GM23248 (cell line): ENCODE measurements at regions not wholly inside any gene's neighbourhood (a gene's known extent, or its start where the extent isn't known, plus 50 kb on each side); places are given as distances from the start of the nearest gene placed in this dataset.
"Not testable (repeated sequence)": the region's sequence is repeated elsewhere in the genome, so short reads cannot be mapped to it uniquely, and the experiment has no call there.

Experiments
- DNase-seq: peaks from one replicate; pipeline ENCODE4 v3.0.0-alpha.2; 2015
- H2AFZ ChIP-seq: fragments of 200-600 bp; sonication (generic); 2 replicates; pipeline ENCODE4 v1.6.1; 2016; ENCODE audit warnings: antibody characterized with exemption
- H3F3A ChIP-seq: fragments of 200-600 bp; sonication (generic); 2 replicates; pipeline ENCODE4 v1.6.1; 2016; ENCODE audit warnings: mild to moderate bottlenecking, antibody characterized with exemption, mixed run types; ENCODE audit not compliant: insufficient read depth
- H3K27ac ChIP-seq: fragments of 200-600 bp; sonication (generic); 2 replicates; pipeline ENCODE4 v1.5.1; 2016; ENCODE audit warnings: mild to moderate bottlenecking
- H3K27me3 ChIP-seq: fragments of 200-600 bp; sonication (generic); replicated peaks from 2 replicates; pipeline ENCODE4 v1.6.1; 2016; ENCODE audit warnings: mild to moderate bottlenecking; ENCODE audit not compliant: insufficient read depth
- H3K36me3 ChIP-seq: fragments of 200-600 bp; sonication (generic); 2 replicates; pipeline ENCODE4 v1.6.1; 2016; ENCODE audit warnings: low read depth, mild to moderate bottlenecking
- H3K4me1 ChIP-seq: fragments of 200-600 bp; sonication (generic); 2 replicates; pipeline ENCODE4 v1.6.1; 2016; ENCODE audit warnings: mild to moderate bottlenecking; ENCODE audit not compliant: insufficient read depth
- H3K4me2 ChIP-seq: fragments of 200-600 bp; sonication (generic); one replicate; pipeline ENCODE4 v1.6.1; 2016; ENCODE audit warnings: mild to moderate bottlenecking; ENCODE audit not compliant: unreplicated experiment
- H3K4me3 ChIP-seq: fragments of 200-600 bp; sonication (generic); 2 replicates; pipeline ENCODE4 v1.5.1; 2016; ENCODE audit warnings: mild to moderate bottlenecking
- H3K79me2 ChIP-seq: fragments of 200-600 bp; sonication (generic); 2 replicates; pipeline ENCODE4 v1.6.1; 2016; ENCODE audit warnings: mild to moderate bottlenecking; ENCODE audit not compliant: insufficient read depth
- H3K9ac ChIP-seq: fragments of 200-600 bp; sonication (generic); 2 replicates; pipeline ENCODE4 v1.6.1; 2016; ENCODE audit warnings: mild to moderate bottlenecking
- H3K9me2 ChIP-seq: fragments of 200-600 bp; sonication (generic); 2 replicates; pipeline ENCODE4 v1.6.1; 2016; ENCODE audit warnings: mixed run types, mild to moderate bottlenecking, moderate library complexity; ENCODE audit not compliant: insufficient read depth
- H3K9me3 ChIP-seq: fragments of 200-600 bp; sonication (generic); one replicate; pipeline ENCODE4 v1.6.1; 2017; ENCODE audit warnings: low read depth
- H4K20me1 ChIP-seq: fragments of 200-600 bp; sonication (generic); 2 replicates; pipeline ENCODE4 v1.6.0; 2016; ENCODE audit not compliant: insufficient read depth
- EZH2 ChIP-seq: fragments of 200-600 bp; sonication (generic); IDR thresholded peaks from 2 replicates; pipeline ENCODE4 v1.6.1; 2018; ENCODE audit warnings: antibody characterized with exemption, mild to moderate bottlenecking; ENCODE audit not compliant: insufficient read depth, poor library complexity, severe bottlenecking
- EZH2phosphoT487 ChIP-seq: fragments of 200-600 bp; sonication (generic); IDR thresholded peaks from 2 replicates; pipeline ENCODE4 v1.6.1; 2018; ENCODE audit warnings: antibody characterized with exemption, moderate library complexity, mild to moderate bottlenecking, low read depth; ENCODE audit not compliant: insufficient read depth
- WGBS, 2 experiments: methylation state at CpG; one replicate each; pipeline ENCODE4 v1.1.6; 2015 to 2017; ENCODE audit warnings: low lambda C conversion rate in 2 of 2, low coverage in 1 of 2; ENCODE audit errors: missing lambda C conversion rate in 2 of 2; 5-methylcytosine and 5-hydroxymethylcytosine counted together
- in situ Hi-C: fragments of 300-500 bp; cut with MboI; formaldehyde crosslinking; loops from 2 replicates; pipeline ENCODE4 v1.15.0; 2020

- H3K27me3 ChIP-seq = peaks cover 7% of the 10 kb centered on the region; the same call in 1 of the 2 replicates
- no peaks in the 10 kb centered on the region for H3K9me2 ChIP-seq
- no peaks in the 10 kb centered on the region for H3K36me3 ChIP-seq
- in situ Hi-C loops = no loop called here
- H3K9ac ChIP-seq = no peak overlapping the region
- no peaks in the 10 kb centered on the region for H3K4me1 ChIP-seq
- H3K9me3 ChIP-seq = no peaks in the 10 kb centered on the region
- no peaks in the 10 kb centered on the region for H4K20me1 ChIP-seq
- no peak for TF ChIP-seq EZH2
- TF ChIP-seq EZH2phosphoT487 = no peak
- H2AFZ ChIP-seq = no peak overlapping the region
- DNase-seq = no peak
- H3K4me2 ChIP-seq = no peak overlapping the region
- 23 to 26% methylated on average over 2 of the region's 2 CpGs for WGBS, 2 experiments
- H3F3A ChIP-seq = no peaks in the 10 kb centered on the region
- no peak overlapping the region for H3K27ac ChIP-seq
- H3K4me3 ChIP-seq = no peak overlapping the region
- no peaks in the 10 kb centered on the region for H3K79me2 ChIP-seq
Observed at GRCh38 chr3:127492426-127492825, 98.1 kb downstream of the TPRA1 start.

DNA sequence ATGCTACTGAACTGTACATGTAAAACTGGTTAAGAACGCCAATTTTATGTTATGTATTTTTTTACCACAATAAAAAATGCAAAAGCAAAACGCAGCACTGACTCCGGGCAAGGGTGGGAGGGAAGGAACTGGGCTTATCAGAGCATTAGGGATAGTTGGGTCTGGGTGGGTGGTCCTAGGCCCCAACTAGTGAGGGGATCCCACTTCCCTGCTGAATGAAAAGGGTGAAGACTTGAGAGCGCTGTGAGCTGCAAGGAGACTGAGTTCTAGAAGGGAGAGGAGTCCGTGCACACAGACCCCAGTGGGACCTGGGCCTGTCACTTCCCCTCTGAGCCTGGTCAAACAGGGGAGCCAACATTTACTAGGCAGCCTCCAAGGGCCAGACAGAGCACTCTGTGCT is 98.6 kb downstream of the TPRA1 start:
- Histone ChIP-seq H3K4me1 (no peaks in the 10 kb centered on the region), H3K4me3 (no peak overlapping the region), H3K27ac (no peak overlapping the region), H3K9ac (no peak overlapping the region), H3K9me2 (no peaks in the 10 kb centered on the region), H3K36me3 (no peaks in the 10 kb centered on the region), H3K27me3 (peaks cover 11% of the 10 kb centered on the region; the same call in 1 of the 2 replicates), H3K79me2 (no peaks in the 10 kb centered on the region), H3K9me3 (no peaks in the 10 kb centered on the region), H2AFZ (no peak overlapping the region), H4K20me1 (no peaks in the 10 kb centered on the region), H3K4me2 (no peak overlapping the region), H3F3A (no peaks in the 10 kb centered on the region)
- in situ Hi-C loops = no loop called here
- 62 to 75% methylated on average over 5 of the region's 5 CpGs for WGBS, 2 experiments
- TF ChIP-seq EZH2phosphoT487 (no peak), EZH2 (no peak)
- DNase-seq = no peak

- no peaks in the 10 kb centered on the region for H3K4me1 ChIP-seq
- no peak for TF ChIP-seq EZH2
- TF ChIP-seq EZH2phosphoT487 = no peak
- H3K9me3 ChIP-seq = no peaks in the 10 kb centered on the region
- WGBS, 2 experiments = 49 to 63% methylated on average over 3 to 4 of the region's 4 CpGs
- no peak overlapping the region for H3K4me3 ChIP-seq
- no peaks in the 10 kb centered on the region for H3K79me2 ChIP-seq
- H3F3A ChIP-seq = no peaks in the 10 kb centered on the region
- no peak overlapping the region for H3K4me2 ChIP-seq
- H3K27me3 ChIP-seq = peaks cover 11% of the 10 kb centered on the region; the same call in 1 of the 2 replicates
- H3K9ac ChIP-seq = no peak overlapping the region
- H3K9me2 ChIP-seq = no peaks in the 10 kb centered on the region
- DNase-seq = peak; percentile 15
- no peak overlapping the region for H3K27ac ChIP-seq
- H4K20me1 ChIP-seq = no peaks in the 10 kb centered on the region
- no peaks in the 10 kb centered on the region for H3K36me3 ChIP-seq
- no peak overlapping the region for H2AFZ ChIP-seq
- in situ Hi-C loops = no loop called here
Observed at GRCh38 chr3:127491323-127491722, 99.2 kb downstream of the TPRA1 start.

GRCh38 chr3:127491024-127491305 is 99.6 kb downstream of the TPRA1 start:
- H3K9me3 ChIP-seq, H3K4me3 ChIP-seq, H2AFZ ChIP-seq, H3K9ac ChIP-seq, H3F3A ChIP-seq, H3K9me2 ChIP-seq, H3K4me1 ChIP-seq, H3K36me3 ChIP-seq, H4K20me1 ChIP-seq, DNase-seq, H3K4me2 ChIP-seq, H3K79me2 ChIP-seq, H3K27ac ChIP-seq, in situ Hi-C loops: not testable (repeated sequence)
- 26 to 38% methylated on average over 2 of the region's 2 CpGs for WGBS, 2 experiments
- peaks cover 11% of the 10 kb centered on the region for H3K27me3 ChIP-seq

DNA sequence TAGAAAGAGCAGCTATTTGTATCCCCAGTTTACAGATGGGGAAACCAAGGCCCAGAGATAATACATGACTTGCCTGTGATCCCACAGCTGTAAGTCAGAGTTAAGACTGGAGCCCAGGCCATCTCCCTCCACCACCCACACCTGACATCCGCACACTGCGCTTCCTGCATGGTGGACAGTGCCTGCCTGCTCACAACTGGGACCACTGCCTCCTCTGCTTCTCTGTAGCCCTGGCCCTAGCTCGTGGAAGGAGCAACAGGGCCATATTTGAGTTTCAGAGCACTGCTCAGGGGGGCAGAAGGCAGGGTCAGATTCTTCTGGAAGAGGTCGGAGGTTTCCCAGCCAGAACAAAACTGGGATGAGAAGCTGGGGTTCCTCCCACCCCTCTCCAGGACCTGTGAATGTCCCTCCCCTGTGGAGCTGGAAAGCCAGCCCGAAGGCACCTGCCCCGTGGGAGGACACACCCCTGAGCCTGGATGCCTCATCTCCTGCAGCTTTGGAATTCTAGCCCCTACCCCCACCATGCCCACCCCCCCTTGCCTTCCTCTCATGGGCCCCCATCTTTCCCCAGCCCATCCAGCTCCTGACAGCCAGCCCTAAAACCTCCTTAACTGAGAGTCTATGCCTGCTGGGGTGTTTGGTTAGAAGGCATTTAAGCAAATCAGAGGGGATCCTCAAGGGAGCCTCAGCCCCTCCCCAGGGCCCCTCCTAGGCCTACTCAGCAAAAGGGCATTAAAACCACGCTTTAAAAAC is 100.1 kb downstream of the TPRA1 start:
- Histone ChIP-seq H3K4me2 (no peak overlapping the region), H3K9me2 (no peaks in the 10 kb centered on the region), H3K4me3 (no peak overlapping the region), H2AFZ (no peak overlapping the region), H3K9ac (no peak overlapping the region), H3K79me2 (no peaks in the 10 kb centered on the region), H3K36me3 (no peaks in the 10 kb centered on the region), H3K27me3 (peaks cover 11% of the 10 kb centered on the region), H3K9me3 (no peaks in the 10 kb centered on the region), H3K27ac (no peak overlapping the region), H3F3A (no peaks in the 10 kb centered on the region), H3K4me1 (no peaks in the 10 kb centered on the region), H4K20me1 (no peaks in the 10 kb centered on the region)
- 34 to 45% methylated on average over 5 to 7 of the region's 7 CpGs for WGBS, 2 experiments
- no peak for DNase-seq
- in situ Hi-C loops = no loop called here
- TF ChIP-seq EZH2phosphoT487 (no peak), EZH2 (no peak)
